22Rv1 (cell line): ENCODE measurements at regions not wholly inside any gene's neighbourhood (a gene's known extent, or its start where the extent isn't known, plus 50 kb on each side); places are given as distances from the start of the nearest gene placed in this dataset.

Source experiments
- H3K27ac ChIP-seq: fragments of 450-650 bp; 2 replicates; pipeline ENCODE4 v1.5.1; 2017
- ZFX ChIP-seq: fragments of 450-650 bp; IDR thresholded peaks from 2 replicates; pipeline ENCODE4 v1.6.1; 2017; ENCODE audit warnings: antibody characterized with exemption, borderline replicate concordance
- TF ChIP-seq, protein P1 (sequence below): fragments of 450-650 bp; IDR thresholded peaks from 2 replicates; pipeline ENCODE4 v1.5.1; 2017; ENCODE audit warnings: mild to moderate bottlenecking

DNA sequence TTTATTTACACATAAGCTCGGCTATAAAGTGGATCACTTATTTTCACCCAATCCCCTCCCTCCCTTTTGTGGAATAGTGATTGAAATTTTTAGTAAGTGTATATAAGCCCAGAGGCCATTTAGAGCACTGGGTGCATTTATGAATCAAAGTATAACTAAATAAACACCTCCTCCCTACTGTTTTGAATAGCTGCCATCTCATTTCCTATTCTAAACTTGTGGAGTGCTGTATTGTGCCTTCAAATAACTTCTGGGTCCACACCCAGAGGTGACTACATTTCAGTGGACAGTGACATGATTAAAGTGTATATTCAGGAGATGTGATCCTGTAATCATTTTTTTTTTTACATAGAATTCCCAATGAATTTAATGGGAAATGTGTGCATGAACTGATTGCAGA is 104.9 kb downstream of the TEX13C start:
- no peak overlapping the region for H3K27ac ChIP-seq
- TF ChIP-seq, protein P1, sequence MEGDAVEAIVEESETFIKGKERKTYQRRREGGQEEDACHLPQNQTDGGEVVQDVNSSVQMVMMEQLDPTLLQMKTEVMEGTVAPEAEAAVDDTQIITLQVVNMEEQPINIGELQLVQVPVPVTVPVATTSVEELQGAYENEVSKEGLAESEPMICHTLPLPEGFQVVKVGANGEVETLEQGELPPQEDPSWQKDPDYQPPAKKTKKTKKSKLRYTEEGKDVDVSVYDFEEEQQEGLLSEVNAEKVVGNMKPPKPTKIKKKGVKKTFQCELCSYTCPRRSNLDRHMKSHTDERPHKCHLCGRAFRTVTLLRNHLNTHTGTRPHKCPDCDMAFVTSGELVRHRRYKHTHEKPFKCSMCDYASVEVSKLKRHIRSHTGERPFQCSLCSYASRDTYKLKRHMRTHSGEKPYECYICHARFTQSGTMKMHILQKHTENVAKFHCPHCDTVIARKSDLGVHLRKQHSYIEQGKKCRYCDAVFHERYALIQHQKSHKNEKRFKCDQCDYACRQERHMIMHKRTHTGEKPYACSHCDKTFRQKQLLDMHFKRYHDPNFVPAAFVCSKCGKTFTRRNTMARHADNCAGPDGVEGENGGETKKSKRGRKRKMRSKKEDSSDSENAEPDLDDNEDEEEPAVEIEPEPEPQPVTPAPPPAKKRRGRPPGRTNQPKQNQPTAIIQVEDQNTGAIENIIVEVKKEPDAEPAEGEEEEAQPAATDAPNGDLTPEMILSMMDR: no peak
- no peak for TF ChIP-seq ZFX

DNA sequence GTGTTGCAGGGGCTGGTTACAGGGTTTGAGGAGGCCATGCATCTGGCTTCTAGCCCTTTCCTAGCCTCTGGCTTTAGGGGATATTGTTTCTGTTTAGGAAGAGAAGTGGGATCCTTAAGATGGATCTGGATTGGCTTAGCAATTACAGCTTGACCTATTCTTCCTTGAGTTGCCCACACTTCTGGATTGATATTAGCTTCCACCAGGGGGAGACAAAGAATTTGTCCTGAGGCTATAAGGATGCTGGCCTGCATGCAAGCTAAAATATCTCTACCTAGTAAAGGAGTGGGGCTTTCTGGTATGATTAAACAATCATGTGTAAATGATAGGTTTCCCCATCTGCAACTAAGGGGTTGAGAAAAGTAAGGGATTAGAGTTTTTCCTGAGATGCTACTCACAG is 117.2 kb downstream of the TEX13C start:
- no peak for TF ChIP-seq ZFX
- TF ChIP-seq, protein P1: peak; percentile 51
- no peak overlapping the region for H3K27ac ChIP-seq

DNA sequence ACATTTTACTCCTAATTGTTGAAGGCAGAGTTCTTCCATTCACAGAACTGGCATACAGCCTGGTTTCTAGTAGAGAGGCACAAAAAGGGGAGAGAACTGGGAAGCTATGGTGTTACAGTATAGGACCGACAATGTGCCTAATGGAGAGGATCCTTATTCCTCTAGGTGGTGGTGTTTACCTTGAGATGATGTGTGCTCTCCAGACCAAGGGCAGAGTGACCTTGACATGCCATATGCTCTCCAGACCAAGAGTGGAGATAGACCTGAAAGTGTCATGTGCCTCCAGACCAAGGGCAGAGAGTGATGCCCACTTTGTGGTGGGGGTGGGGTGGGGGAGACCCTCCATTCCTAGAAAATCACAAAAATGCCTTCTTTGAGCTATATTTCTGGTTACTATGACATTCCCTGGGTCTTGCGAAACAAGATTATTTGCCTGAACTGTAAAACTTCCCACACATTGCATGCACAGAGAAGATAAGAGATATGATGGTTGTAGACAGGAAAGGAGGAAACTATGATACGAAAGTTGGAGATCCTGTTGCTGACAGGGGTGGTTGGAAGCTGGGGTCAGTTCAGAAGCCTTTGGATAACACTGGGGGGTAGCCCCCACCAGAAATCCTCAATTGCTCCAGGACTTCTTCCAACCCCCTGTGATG is 119.7 kb downstream of the TEX13C start:
- no peak overlapping the region for H3K27ac ChIP-seq
- TF ChIP-seq, protein P1: no peak
- no peak for TF ChIP-seq ZFX

DNA sequence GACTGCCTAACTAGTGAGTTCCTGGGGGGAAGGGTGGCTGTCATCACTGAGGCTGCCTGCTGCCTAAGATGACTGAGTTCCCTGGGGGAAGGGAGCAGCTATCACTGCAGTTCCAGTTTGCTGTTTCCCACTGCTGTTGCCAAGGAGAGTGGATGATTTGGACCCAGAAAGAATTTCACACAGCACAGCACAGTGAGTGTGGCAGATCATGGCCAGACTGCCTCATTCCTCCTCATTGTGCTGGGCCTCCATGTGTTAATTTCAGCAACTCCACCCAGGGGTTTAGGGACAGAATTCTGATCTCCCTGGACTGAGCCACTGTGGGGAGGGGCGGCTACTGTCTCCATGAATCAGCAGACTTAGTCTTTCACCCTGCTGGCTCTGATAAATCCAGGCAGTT is 125.0 kb downstream of the TEX13C start:
- H3K27ac ChIP-seq: no peak overlapping the region
- no peak for TF ChIP-seq ZFX
- TF ChIP-seq, protein P1: no peak

DNA sequence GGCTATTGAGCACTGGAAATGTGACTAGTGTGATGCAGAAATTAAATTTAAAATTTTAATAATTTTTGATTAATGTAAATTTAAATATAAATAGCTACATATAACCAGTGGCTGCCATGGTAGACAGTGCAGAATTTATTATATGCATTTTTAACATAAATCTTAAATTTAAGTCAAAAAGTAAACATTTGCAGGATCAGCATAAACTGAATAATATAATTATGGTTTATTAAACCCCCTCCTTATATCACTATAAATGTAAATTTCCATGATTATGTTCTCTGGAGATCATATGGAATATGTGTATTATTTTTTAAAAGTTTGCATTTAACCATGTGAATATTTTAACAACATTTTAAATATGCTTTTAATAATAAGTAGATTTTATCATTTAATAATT is 155.8 kb downstream of the TEX13C start:
- TF ChIP-seq ZFX: no peak
- TF ChIP-seq, protein P1: no peak
- no peak overlapping the region for H3K27ac ChIP-seq

DNA sequence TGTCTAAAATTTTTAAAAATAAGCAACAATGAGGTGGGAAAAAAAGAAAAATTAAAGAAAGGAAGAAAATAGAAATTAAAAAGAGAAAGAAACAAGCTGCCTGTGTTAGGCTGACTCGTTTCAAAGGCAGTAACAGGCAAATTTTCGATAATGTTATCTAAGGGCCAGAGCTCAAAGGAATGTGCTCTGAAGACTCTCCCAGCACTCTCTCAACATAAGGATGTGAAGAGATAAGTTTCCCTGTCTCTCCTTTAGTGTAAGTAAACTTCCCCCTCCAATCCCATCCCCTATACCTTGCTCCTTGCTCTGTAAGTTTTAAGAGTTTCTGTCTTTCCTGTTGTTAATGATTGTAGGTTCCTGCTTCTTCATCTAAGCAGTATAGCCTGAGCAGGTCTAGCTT is 172.8 kb downstream of the TEX13C start:
- TF ChIP-seq, protein P1: no peak
- no peak for TF ChIP-seq ZFX
- peak overlapping the region; percentile 26 for H3K27ac ChIP-seq

DNA sequence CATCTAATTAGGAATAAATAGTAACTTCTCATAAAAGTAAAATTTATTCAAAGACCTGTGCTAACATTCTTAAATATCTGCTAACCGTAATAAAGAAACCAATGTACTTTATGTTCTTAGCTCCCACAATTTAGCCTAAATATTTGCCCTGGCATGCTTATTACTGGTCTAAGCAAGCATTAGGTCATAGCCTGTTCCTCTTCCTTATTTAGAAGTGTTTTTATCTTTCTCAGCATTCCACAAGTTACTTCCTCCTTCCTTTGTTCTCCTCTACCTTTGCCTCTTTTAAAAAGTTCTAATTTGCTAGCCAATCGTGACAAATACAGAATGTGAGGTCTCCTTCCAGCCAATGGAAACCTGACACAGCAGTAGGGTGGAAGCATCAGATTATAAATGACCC is 173.3 kb downstream of the TEX13C start:
- peak overlapping the region; percentile 26 for H3K27ac ChIP-seq

DNA sequence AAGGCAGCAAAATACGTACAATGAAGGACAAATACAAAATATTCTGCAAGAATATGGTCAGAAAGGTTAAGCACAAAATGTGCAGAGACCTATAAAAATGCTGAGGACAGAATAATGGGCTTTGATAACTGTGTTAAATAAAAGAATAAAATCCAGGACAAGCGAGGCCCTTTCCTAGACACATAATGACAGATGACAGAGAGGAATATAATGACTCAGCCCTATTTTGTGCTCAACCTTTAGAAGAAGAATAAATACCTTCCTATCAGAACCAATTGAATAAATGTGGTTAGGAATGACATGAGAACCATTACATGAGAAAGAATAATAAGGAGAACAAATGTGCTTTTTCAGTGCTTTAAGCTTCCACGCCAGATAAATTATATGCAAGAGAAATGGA is 178.0 kb downstream of the TEX13C start:
- no peak for TF ChIP-seq ZFX
- TF ChIP-seq, protein P1: no peak
- no peak overlapping the region for H3K27ac ChIP-seq
